Smooth muscle cell (in vitro differentiated cells): ENCODE measurements at regions not wholly inside any gene's neighbourhood (a gene's known extent, or its start where the extent isn't known, plus 50 kb on each side); places are given as distances from the start of the nearest gene placed in this dataset.

Experiments used
- DNase-seq: peaks from one replicate; lab custom pipeline; 2025; ENCODE audit not compliant: unreplicated experiment; lab: John Stamatoyannopoulos, UW
- H2AFZ ChIP-seq: fragments of 200-600 bp; sonication (generic); 2 replicates; pipeline ENCODE4 v1.6.0; 2016; ENCODE audit warnings: antibody characterized with exemption, low read depth, mild to moderate bottlenecking
- H3F3A ChIP-seq: fragments of 200-600 bp; sonication (generic); 2 replicates; pipeline ENCODE4 v1.6.0; 2017; ENCODE audit warnings: antibody characterized with exemption, low read depth
- H3K27ac ChIP-seq: fragments of 200-600 bp; sonication (generic); 2 replicates; pipeline ENCODE4 v1.5.1; 2016; ENCODE audit warnings: low read depth, mild to moderate bottlenecking
- H3K27me3 ChIP-seq: fragments of 200-600 bp; sonication (generic); 2 replicates; pipeline ENCODE4 v1.6.1; 2016; ENCODE audit warnings: low read depth, mild to moderate bottlenecking
- H3K36me3 ChIP-seq: fragments of 200-600 bp; sonication (generic); 2 replicates; pipeline ENCODE4 v1.5.1; 2016; ENCODE audit warnings: low read depth
- H3K4me1 ChIP-seq: fragments of 200-600 bp; sonication (generic); 2 replicates; pipeline ENCODE4 v1.5.1; 2016; ENCODE audit warnings: low read depth
- H3K4me2 ChIP-seq: fragments of 200-600 bp; sonication (generic); 2 replicates; pipeline ENCODE4 v1.6.0; 2016; ENCODE audit warnings: mild to moderate bottlenecking
- H3K4me3 ChIP-seq: fragments of 200-600 bp; sonication (generic); 2 replicates; pipeline ENCODE4 v1.5.1; 2016; ENCODE audit warnings: mild to moderate bottlenecking
- H3K79me2 ChIP-seq: fragments of 200-600 bp; sonication (generic); 2 replicates; pipeline ENCODE4 v1.6.0; 2016; ENCODE audit warnings: low read depth, mild to moderate bottlenecking
- H3K9ac ChIP-seq: fragments of 200-600 bp; sonication (generic); 2 replicates; pipeline ENCODE4 v1.6.0; 2016; ENCODE audit warnings: low read depth
- H3K9me3 ChIP-seq: fragments of 200-600 bp; sonication (generic); replicated peaks from 2 replicates; pipeline ENCODE4 v1.5.1; 2016; ENCODE audit warnings: low read depth
- H4K20me1 ChIP-seq: fragments of 200-600 bp; sonication (generic); 2 replicates; pipeline ENCODE4 v1.6.0; 2016; ENCODE audit warnings: low read depth
- WGBS: methylation state at CpG from one replicate; pipeline ENCODE4 v1.1.7; 2016; ENCODE audit warnings: low lambda C conversion rate; 5-methylcytosine and 5-hydroxymethylcytosine counted together
- TF ChIP-seq, protein P1 (sequence below): fragments of 200-600 bp; sonication (generic); IDR thresholded peaks from 2 replicates; pipeline ENCODE4 v1.5.1; 2017; ENCODE audit warnings: borderline replicate concordance, mild to moderate bottlenecking, antibody characterized with exemption; ENCODE audit not compliant: insufficient read depth, poor library complexity, severe bottlenecking

- Histone ChIP-seq H3K79me2 (no peaks in the 10 kb centered on the region), H3K36me3 (no peaks in the 10 kb centered on the region), H3K4me3 (peak overlapping the region; percentile 35), H2AFZ (peak overlapping the region; percentile 92), H3K27ac (peak overlapping the region; percentile 91), H4K20me1 (no peaks in the 10 kb centered on the region), H3K4me2 (peak overlapping the region; percentile 79), H3K4me1 (peaks cover 25% of the 10 kb centered on the region), H3K27me3 (no peaks in the 10 kb centered on the region), H3F3A (peaks cover 28% of the 10 kb centered on the region), H3K9me3 (no peaks in the 10 kb centered on the region), H3K9ac (peak overlapping the region; percentile 57)
- 3% methylated on average over 6 of the region's 6 CpGs for WGBS
- DNase-seq = no peak
- TF ChIP-seq, protein P1, sequence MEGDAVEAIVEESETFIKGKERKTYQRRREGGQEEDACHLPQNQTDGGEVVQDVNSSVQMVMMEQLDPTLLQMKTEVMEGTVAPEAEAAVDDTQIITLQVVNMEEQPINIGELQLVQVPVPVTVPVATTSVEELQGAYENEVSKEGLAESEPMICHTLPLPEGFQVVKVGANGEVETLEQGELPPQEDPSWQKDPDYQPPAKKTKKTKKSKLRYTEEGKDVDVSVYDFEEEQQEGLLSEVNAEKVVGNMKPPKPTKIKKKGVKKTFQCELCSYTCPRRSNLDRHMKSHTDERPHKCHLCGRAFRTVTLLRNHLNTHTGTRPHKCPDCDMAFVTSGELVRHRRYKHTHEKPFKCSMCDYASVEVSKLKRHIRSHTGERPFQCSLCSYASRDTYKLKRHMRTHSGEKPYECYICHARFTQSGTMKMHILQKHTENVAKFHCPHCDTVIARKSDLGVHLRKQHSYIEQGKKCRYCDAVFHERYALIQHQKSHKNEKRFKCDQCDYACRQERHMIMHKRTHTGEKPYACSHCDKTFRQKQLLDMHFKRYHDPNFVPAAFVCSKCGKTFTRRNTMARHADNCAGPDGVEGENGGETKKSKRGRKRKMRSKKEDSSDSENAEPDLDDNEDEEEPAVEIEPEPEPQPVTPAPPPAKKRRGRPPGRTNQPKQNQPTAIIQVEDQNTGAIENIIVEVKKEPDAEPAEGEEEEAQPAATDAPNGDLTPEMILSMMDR = no peak
These were observed 91.8 kb upstream of the PFN2 start for GRCh38 chr3:150062492-150062891.

GRCh38 chr3:150061288-150062024 is 90.8 kb upstream of the PFN2 start:
- Histone ChIP-seq H3K36me3 (no peaks in the 10 kb centered on the region), H3K27ac (peak overlapping the region; percentile 91), H3K9me3 (no peaks in the 10 kb centered on the region), H3K79me2 (no peaks in the 10 kb centered on the region), H2AFZ (no peak overlapping the region), H3K4me2 (no peak overlapping the region), H3K9ac (no peak overlapping the region), H4K20me1 (no peaks in the 10 kb centered on the region), H3K27me3 (no peaks in the 10 kb centered on the region), H3K4me1 (peaks cover 25% of the 10 kb centered on the region), H3F3A (peaks cover 28% of the 10 kb centered on the region), H3K4me3 (no peak overlapping the region)
- TF ChIP-seq, protein P1 = no peak
- no peak for DNase-seq
- WGBS = 85% methylated on average over 4 of the region's 4 CpGs

- Histone ChIP-seq H3K27me3 (no peaks in the 10 kb centered on the region), H3K4me1 (peaks cover 25% of the 10 kb centered on the region), H4K20me1 (no peaks in the 10 kb centered on the region), H3K9me3 (no peaks in the 10 kb centered on the region), H3K4me2 (no peak overlapping the region), H3F3A (peaks cover 28% of the 10 kb centered on the region), H2AFZ (no peak overlapping the region), H3K79me2 (no peaks in the 10 kb centered on the region), H3K36me3 (no peaks in the 10 kb centered on the region), H3K27ac (peak overlapping the region; percentile 9), H3K4me3 (no peak overlapping the region), H3K9ac (no peak overlapping the region)
- WGBS = 83% methylated on average over 4 of the region's 4 CpGs
- no peak for DNase-seq
- TF ChIP-seq, protein P1 = no peak
These were observed 89.0 kb upstream of the PFN2 start for GRCh38 chr3:150059729-150060128.

- peak overlapping the region; percentile 9 for H3K27ac ChIP-seq
- no peak overlapping the region for H2AFZ ChIP-seq
- no peaks in the 10 kb centered on the region for H3K27me3 ChIP-seq
- peaks cover 25% of the 10 kb centered on the region for H3K4me1 ChIP-seq
- H4K20me1 ChIP-seq = no peaks in the 10 kb centered on the region
- H3K36me3 ChIP-seq = no peaks in the 10 kb centered on the region
- no peak overlapping the region for H3K4me3 ChIP-seq
- 57% methylated on average over 5 of the region's 5 CpGs for WGBS
- H3K4me2 ChIP-seq = no peak overlapping the region
- H3K9ac ChIP-seq = no peak overlapping the region
- no peaks in the 10 kb centered on the region for H3K9me3 ChIP-seq
- TF ChIP-seq, protein P1 = no peak
- H3F3A ChIP-seq = peaks cover 27% of the 10 kb centered on the region
- no peaks in the 10 kb centered on the region for H3K79me2 ChIP-seq
- DNase-seq = no peak
These were observed 88.5 kb upstream of the PFN2 start for GRCh38 chr3:150059241-150059640.
